ENCODE measurements at regions not wholly inside any gene's neighbourhood (a gene's known extent, or its start where the extent isn't known, plus 50 kb on each side); places are given as distances from the start of the nearest gene placed in this dataset.

DNA sequence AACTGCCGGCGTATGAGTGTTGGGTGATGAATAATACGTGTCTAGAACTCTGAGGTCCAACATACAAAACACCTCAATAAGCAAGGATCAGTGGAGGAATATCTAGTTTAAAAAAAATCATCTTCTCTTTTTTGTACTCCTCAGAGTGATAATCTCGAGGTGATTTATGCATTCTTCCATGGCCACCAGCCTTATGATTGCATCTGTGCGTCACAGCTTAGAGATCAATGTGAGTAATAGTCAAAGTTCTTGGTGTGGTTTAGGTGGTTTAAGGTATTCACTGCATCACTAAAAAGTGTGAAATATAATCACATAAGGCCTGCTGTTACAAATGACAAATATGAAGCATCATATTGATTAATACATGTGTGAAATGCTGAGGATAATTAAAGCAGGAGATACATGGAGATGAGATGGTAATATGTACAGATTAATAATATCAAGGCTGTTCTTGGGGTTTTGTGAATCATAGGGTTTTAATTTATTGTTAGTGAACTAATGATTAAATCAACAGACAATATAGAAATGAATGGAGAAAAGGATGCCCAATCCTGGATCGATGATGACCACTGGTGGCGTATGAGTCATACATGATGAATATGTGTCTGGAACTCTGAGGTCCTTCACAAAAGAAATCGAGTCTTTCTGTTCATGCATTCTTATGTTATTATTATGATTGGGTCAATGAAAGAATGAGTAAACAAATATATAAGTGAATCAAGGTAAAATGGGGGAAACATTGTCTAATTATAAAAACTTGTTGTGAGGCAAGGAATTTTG lies 68.8 kb upstream of the RTL1 start:
- intact Hi-C loops (cut with DNase I): no loop called here
- Histone ChIP-seq H3K36me3 (no peaks in the 10 kb centered on the region), H3K27me3 (no peaks in the 10 kb centered on the region), H3K4me3 (no peak overlapping the region), H3K27ac (no peak overlapping the region), H3K4me1 (no peaks in the 10 kb centered on the region), H3K9me3 (no peaks in the 10 kb centered on the region)
- ATAC-seq: no peak
- DNase-seq: no peak
- TF ChIP-seq, protein P1, sequence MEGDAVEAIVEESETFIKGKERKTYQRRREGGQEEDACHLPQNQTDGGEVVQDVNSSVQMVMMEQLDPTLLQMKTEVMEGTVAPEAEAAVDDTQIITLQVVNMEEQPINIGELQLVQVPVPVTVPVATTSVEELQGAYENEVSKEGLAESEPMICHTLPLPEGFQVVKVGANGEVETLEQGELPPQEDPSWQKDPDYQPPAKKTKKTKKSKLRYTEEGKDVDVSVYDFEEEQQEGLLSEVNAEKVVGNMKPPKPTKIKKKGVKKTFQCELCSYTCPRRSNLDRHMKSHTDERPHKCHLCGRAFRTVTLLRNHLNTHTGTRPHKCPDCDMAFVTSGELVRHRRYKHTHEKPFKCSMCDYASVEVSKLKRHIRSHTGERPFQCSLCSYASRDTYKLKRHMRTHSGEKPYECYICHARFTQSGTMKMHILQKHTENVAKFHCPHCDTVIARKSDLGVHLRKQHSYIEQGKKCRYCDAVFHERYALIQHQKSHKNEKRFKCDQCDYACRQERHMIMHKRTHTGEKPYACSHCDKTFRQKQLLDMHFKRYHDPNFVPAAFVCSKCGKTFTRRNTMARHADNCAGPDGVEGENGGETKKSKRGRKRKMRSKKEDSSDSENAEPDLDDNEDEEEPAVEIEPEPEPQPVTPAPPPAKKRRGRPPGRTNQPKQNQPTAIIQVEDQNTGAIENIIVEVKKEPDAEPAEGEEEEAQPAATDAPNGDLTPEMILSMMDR (IDR thresholded peaks at IDR 0.05): no peak
- WGBS, 2 donors: 85 to 86% methylated on average over 8 of the region's 8 CpGs

DNA sequence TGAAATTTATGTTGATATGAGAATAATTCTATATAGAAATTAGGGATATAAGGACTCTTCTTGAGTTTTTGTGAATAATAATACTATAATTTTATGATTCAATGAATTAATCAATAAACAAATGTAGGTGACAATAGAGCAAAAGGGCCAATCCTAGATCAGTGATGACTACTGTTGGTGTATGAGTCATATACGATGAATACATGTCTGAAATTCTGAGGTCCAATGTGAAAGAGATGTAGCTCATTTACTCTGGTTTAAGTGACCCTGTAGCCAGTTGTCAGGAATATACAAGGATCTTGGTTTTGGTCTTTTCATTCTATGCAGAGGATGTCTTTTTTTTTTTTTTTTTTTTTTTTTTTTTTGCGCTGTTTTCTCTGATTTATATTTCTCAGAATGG lies 72.1 kb upstream of the RTL1 start:
- Histone ChIP-seq H3K4me3 (no peak overlapping the region), H3K9me3 (no peaks in the 10 kb centered on the region), H3K27ac (no peak overlapping the region), H3K36me3 (no peaks in the 10 kb centered on the region), H3K4me1 (no peaks in the 10 kb centered on the region), H3K27me3 (no peaks in the 10 kb centered on the region)
- intact Hi-C loops (cut with DNase I): no loop called here
- 87 to 90% methylated on average over 2 of the region's 2 CpGs for WGBS, 2 donors
- ATAC-seq (no peak), DNase-seq (no peak)
- TF ChIP-seq, protein P1 (IDR thresholded peaks at IDR 0.05): no peak

DNA sequence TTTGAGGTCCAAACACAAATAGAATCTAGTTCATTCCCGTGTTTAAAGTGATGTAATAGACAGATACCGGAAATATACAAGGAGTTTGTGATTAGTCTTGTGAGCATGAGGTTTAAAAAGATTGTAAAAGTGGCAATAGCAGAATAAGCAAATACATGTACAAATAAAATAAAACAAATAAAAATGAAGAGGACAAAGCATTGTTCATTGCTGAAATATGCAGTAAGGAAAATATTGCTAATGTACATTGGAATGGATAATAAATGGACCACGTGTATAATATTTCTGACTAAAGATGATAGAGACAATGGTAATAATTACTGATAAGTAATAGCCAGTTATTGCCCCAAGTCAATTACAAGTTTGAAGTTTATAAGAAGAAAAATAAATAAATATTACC lies 75.6 kb upstream of the RTL1 start:
- H3K9me3 ChIP-seq: no peaks in the 10 kb centered on the region
- ATAC-seq: no peak
- intact Hi-C loops (cut with DNase I): no loop called here

DNA sequence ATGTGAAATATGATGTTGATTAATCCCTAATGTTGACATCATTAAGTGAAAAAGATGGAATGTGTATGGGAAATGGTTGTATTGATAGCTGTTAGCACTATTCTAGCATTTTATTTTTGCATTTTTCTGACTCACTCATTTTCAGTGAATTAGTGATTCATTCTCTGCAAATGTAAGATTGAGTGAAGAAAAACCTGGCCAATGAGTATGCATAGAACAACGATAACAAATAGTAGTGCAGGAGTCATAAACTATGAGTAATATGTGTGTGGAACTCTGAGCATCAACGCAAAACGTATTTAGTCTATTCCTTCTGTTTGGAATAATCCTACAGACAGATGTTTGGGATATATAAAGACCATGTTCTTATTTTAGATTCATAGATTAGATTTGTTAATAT lies 76.3 kb upstream of the RTL1 start:
- intact Hi-C loops (cut with DNase I): no loop called here
- WGBS, 2 donors: 81 to 84% methylated on average over 3 of the region's 3 CpGs

More for the DNA sequence above, 75.6 kb upstream of the RTL1 start:
- H3K27me3 ChIP-seq: no peaks in the 10 kb centered on the region
- no peak overlapping the region for H3K4me3 ChIP-seq
- H3K36me3 ChIP-seq: no peaks in the 10 kb centered on the region
- H3K4me1 ChIP-seq: no peaks in the 10 kb centered on the region
- H3K27ac ChIP-seq: no peak overlapping the region
- TF ChIP-seq, protein P1 (IDR thresholded peaks at IDR 0.05): no peak
- DNase-seq: no peak
- WGBS, 2 donors: 51 to 55% methylated on average over 3 of the region's 3 CpGs

More for the DNA sequence above, 76.3 kb upstream of the RTL1 start:
- H3K27ac ChIP-seq: no peak overlapping the region
- DNase-seq (no peak), ATAC-seq (no peak)
- TF ChIP-seq, protein P1 (IDR thresholded peaks at IDR 0.05): no peak
- no peak overlapping the region for H3K4me3 ChIP-seq
- no peaks in the 10 kb centered on the region for H3K27me3 ChIP-seq
- H3K9me3 ChIP-seq: no peaks in the 10 kb centered on the region
- H3K4me1 ChIP-seq: no peaks in the 10 kb centered on the region
- H3K36me3 ChIP-seq: no peaks in the 10 kb centered on the region
